Stimulated activated naive CD4-positive, alpha-beta T cell (primary cell): ENCODE measurements at regions not wholly inside any gene's neighbourhood (a gene's known extent, or its start where the extent isn't known, plus 50 kb on each side); places are given as distances from the start of the nearest gene placed in this dataset.
"Not testable (repeated sequence)": the region's sequence is repeated elsewhere in the genome, so short reads cannot be mapped to it uniquely, and the experiment has no call there.

ENCODE experiments used
- DNase-seq, 6 experiments: peaks; one replicate each; lab custom pipeline; 2025; lab: John Stamatoyannopoulos, UW

DNA sequence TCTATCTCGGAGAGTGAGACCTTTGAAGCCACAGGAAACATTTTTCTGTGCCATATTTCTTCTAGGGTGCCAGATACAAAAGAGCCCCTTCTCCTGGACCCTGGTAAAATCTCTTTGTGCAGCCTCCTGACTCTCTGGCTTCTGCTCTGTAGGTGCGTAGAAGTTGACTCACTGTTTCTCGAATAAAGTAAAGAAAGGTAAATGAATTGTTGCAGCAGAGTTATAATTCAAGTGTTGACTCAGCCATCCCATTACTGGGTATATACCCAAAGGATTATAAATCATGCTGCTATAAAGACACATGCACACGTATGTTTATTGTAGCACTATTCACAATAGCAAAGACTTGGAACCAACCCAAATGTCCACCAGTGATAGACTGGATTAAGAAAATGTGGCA is 371.0 kb downstream of the OSTF1 start:
- DNase-seq: not testable (repeated sequence)

DNA sequence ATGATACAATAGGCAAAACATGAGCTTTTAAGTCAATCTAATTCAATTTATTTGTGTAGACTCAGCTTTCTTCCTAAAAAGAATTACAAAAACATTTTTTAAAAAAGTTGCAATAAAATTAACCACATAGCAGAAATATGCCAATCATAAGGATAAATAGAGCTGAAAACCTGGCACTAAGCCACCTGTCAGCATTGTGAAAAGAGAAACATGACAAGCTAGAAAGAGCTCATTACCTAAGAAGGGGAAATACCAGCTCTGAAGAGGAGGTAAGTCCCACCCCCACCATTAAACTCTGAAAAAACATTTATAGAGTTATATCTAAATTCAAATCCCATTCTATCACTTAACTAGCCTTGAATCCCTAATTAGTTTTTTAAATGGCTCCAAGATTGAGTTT is 372.9 kb downstream of the OSTF1 start:
- DNase-seq: no peak

DNA sequence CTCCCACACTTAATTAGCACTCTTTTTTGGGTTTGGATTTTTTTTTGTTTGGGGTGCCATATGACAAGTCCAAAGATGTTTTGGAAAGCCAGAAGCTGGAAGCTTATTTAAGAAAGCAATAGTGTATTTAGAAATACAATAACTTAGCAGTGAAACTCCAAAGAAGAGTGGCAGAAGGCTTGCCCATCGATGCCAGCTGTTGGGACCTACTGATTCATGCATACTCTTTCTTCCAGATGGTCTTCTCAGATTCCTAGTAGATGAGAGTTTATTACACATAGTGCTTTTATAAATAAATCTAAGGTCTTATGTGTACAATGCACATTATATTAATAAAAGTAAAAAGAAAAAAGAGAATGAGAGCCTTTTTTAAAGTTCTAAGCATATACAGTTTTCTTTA is 374.6 kb downstream of the OSTF1 start:
- DNase-seq: no peak

DNA sequence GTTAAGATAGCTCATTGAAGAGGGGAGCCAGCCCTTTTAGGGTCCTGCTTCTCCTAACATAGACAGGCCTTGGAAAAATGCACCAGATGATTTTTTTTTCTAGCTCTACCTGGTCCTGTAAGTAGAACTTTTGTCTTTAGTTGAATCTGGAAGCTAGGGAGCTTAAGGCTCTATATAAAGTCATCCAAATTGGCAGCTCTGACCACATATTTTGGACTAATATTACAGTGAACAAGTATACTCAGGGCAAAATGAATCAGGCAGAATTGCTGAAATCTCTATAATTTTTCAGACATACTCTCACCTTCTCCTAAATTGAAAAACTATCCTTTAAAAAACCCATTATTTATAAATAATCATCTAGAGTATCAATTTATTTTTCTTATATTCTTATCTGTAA is 375.6 kb downstream of the OSTF1 start:
- DNase-seq: no peak

DNA sequence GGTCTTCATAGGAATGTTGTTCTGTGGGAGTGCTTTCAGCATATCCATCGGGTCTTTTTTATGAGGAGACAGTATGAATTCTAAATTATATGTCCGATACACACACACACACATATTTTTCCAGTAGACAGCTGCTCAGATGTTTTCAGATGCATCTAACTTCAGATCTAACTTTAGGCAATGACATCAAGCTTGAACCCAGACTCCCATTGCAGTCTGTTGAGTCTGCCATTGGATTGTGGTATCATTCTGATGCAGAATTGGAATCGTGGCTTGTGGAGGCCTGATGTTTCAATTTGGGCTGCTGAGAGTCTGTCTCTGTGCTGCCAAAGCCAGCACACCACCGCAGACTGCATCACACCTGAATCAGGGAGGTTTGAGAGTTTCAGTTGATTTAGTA is 376.4 kb downstream of the OSTF1 start:
- no peak for DNase-seq

DNA sequence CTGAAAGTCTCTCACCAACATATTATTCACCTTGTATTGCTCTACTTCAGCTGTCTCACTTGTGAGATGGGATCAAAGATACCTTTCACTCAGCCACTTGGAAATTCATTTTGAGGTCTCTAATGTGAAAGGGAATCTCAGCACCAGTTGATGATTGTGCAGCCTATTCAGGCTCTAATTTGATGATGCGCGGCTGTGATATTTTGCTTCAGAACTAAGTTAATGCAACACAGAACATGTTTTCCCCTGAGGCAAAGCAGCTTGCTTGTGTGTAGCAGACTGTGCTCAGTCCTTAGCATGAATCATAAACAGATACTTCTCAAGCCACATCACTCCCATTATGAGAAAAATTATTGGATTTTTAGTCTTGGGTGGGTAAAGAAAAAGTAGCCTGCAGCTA is 378.8 kb downstream of the OSTF1 start:
- DNase-seq: no peak

DNA sequence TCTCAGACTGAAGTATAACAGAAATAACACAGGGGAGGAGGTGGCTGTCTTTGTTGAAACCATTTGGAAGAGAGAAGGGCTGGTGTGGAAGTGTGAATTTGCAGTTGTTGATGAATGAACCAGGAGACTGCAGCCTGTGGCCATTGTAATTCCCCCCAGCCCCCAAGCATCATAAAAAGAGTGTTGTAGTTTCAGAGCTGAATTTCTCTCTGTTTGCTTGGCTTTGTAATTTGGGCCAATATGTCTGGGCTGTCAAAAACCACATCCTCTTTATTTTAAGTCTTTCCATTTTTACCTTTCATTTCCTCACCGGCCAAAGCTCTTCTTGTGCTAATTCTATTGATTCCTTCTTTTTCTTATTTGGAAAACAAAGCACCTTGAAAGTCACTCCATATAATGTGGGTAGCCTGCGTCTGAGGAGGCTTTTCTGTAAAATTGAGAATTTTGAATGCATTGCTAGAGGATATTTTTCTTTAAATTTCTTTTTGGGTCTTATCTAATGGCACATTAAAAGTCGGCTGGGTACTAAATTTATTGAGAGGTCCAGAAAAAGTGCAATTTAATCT is 383.3 kb downstream of the OSTF1 start:
- DNase-seq: no peak

DNA sequence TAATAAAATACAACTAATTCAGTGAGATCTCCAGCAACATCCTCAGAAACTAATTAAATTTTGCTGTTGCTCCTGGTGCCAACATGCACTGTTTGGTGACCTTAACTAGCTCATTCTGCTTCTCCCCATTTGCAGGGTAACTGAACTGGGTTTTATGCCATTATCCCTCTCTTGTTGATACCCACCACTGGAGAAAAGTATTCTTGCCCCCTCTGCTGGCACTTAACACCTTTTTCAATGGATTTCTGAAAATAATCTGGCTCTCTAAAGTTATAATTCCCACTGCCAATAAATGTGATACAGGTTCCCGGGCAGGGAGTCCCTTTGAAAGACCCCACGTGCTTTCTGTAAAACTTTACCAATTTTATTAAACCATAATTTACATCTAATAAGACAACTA is 394.3 kb downstream of the OSTF1 start:
- DNase-seq: no peak

DNA sequence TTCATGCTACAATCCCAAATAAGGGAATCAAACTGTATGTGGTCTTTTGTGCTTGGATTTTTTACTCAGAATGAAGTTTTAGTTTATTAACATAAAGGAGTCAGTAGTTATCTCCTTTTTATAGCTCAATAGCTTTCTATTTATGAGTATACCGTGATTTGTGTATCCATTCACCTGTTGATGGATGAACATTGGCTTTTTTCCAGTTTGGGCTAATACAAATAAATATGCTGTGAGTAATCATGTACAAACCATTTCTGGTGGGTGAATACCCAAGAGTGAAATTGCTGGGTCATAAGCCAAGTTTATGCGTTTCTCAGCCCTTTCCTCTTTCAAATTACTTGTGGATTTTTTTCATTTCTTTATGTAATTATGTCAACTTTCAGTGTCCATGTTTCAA is 395.3 kb downstream of the OSTF1 start:
- DNase-seq: no peak

DNA sequence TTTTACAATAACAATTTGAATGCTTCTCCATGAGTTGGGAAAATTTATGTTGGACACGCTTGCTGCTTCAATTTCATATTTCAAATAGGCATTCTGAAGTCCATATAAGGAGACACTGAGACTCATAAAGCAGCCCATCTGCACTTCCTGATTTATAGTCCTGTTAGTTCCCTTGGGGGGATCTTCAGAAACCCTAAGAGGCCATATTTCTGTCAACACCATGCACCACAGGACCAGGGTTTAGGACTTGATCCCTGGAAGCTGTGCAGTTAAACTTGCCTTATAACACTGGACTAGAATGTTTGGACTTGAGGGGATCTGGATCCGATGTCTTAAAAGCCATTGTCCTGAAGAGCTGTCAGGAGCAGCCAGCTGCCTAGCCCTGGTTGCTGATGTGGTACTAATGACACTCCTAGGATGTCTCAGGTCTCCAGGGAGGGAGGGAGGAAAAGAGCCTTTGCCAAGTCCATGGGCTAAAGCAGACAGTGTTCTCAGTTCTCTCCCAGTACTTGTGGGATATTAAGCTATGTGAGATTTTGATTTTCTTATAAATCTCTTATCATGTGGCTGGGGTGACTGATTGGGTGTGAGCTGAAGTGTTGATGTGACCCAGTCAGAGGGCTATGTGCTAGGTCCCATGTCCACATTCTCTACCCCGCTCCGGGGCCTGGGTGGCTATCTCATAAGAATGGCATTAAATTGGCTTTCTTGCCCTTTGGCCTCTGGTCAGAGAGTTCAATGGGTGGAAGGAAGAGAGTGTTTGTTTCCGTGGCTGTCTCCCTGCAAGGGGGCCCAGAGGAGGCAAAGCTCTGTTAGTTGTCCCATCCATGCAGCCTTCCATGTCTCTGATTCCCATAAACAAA is 399.8 kb downstream of the OSTF1 start:
- DNase-seq: no peak

DNA sequence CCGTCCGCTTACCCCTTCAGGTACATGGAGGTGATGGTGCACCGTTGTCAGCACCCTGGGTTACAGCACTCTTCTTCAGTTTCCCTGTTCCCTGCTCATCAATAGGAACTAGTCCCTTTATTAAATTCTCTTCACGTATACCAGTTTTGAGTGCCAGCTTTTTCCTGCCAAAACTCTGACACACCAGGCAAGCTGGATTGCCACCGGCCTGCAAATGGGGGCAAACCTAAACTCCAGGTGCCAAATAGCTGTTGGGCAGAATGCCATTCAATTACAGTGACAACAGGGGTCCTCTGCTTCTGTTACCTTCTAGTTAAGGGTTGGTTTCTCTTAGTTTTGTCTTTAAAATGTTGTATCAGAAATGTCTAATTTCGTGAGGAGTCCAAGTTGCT is 400.4 kb downstream of the OSTF1 start:
- DNase-seq: no peak

DNA sequence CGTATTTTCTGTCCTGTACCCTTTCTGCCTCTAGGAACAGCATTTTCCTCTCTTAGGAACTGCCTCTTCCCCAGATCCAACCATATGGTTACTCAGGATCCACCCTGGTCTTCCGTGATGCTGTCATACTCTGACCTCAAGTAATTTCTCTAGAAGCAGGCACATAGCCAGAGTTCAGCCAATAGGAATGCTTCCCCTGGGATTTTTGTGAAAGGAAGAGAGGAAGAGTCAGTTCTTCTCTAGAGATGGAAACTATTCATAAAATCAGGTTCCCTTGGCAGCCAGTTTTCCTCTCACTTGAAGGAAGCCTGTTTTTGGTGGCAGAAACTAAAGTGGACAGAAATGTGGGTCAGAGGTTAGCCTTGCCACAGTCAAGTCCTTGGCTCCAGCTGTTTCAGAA is 400.1 kb upstream of the PCSK5 start:
- no peak for DNase-seq

DNA sequence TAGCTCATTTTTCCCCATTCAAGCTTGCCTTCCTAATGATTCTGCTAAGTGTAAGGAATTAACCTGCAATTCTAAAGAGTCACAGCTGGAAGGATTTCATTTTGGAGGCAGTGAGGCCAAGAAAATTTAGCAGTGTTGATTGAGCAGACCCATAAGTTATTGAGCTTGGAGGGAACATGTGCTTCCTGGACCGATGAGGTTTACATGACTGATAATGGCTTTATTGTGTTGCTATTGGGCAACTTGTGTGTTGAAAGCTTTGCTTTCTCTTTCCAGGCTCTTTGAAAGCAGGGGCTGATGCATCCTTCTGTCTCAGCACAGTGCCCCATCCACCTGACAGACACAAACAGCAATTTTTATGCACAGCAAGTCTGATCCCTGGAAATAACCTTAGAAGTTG is 398.9 kb upstream of the PCSK5 start:
- no peak for DNase-seq

DNA sequence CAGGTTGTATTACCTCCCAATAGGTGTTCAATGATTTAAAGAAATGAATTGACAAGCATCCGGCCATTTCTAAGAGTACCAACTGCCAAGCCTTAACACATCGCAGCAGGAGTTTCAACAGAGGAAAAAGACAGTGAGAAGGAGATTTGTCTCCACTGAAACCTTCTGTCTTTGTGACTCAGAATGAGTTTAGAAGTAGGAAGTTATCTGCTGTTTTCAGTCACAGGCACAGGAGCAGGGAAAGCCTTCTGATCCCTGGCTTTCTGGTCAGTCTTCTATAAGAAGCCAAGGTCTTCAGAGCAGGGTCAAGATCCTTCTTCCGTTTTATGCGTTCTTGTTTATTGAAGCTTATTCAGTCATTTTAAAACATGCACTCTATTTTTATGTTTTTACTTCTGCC is 390.7 kb upstream of the PCSK5 start:
- no peak for DNase-seq

DNA sequence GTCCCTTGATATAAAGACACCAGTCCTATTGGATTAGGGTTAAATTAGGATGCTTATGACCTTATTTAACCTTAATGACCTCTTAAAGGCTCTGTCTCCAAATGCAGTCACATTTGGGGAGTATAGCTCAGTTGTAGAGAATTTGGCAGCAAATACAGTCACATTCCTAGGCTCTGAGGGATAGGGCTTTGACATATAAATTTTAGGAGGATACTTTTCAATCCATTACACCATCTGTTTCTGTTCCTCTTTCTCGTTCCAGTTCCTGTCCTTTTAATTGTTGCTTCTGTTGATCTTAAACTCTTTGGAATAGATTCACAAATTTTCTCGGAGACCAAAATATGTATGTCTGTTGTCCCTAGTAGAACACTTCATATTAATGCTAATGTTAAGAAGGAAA is 390.0 kb upstream of the PCSK5 start:
- DNase-seq: no peak

DNA sequence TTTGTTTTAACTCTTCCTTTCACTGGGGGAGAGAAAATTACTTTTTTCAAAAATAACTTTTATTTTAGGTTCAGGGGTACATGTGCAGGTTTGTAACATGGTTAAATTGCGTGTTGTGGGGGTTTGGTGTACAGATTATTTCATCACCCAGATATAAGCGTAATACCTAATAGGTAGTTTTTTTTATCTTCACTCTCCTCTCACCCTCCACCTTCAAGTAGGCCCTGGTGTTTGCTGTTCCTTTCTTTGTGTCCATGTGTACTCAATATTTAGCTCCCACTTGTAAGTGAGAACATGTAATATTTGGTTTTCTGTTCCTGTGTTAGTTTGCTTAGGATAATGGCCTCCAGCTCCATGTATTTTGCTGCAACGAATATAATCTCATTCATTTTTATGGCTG is 389.5 kb upstream of the PCSK5 start:
- not testable (repeated sequence) for DNase-seq

DNA sequence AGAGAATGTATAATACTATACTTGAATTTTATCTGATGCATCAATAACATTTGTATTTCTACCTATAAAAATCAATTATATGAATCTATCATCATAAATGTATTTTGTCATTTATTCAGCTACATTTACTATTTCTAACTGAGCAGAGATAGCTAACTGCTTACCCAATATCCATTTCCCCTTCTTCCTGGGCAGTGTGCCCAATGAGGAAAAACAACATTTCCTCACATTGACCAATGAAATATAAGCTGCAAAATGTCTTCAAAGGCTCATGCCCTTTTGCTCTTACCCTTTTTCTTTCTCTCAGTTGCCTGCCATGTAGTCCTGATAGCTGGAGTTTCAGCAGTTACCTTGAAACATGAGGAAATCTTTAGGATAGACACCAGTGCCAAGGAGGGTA is 385.8 kb upstream of the PCSK5 start:
- DNase-seq: no peak

DNA sequence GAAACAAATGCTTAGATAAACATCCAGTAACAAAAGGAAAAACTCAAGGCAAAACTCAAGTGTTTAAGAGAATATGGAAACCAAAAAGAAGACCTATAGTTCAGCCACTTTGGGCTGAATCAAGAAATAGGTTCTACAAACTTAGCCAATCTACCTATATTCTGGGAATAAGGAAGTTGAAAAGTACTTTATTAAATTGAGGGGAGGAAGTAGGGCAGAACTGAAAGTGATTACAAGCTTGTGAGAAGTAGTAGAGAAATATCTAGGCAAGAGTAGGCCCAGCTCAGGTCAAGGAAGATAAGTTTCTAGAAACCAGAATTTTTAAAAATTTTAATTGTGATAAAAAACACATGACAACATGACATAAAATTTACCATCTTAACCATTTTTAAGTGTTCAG is 384.8 kb upstream of the PCSK5 start:
- no peak for DNase-seq

DNA sequence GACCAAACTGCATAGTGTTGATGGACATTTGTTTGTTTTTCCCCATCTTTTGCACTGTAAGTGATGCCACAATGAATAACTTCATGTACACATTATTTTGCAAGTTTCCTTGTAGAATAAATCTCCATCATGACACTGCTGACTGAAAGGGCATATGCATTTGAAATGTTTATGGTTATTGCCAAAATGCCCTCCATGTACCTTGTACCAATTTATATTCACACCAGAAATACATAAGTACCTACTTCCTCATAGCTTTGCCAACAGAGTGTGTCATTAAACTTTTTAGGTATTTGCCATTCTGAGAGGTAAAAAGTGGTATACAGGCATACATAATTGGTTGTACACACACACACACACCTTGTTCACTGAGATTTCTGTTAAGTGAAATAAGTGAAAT is 361.0 kb upstream of the PCSK5 start:
- DNase-seq: no peak

DNA sequence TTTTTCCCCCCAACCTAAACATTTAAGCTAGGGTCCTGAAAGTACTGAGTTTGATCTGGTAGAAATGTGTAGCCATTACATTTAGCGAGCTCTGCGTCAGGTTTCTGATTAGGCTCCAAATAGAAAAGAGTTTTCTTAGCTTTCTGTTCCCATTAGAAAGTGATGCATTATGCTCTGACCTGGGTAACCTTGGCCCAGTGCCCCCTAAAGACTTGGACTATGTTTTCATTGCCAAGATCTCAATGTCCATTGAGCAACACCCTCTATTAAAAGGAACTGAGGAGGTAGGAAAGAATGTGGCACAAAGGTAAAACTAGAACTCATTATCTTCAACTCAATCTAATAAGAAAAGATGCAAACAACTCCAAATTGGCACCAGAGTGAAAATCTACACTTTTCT is 358.9 kb upstream of the PCSK5 start:
- no peak for DNase-seq

DNA sequence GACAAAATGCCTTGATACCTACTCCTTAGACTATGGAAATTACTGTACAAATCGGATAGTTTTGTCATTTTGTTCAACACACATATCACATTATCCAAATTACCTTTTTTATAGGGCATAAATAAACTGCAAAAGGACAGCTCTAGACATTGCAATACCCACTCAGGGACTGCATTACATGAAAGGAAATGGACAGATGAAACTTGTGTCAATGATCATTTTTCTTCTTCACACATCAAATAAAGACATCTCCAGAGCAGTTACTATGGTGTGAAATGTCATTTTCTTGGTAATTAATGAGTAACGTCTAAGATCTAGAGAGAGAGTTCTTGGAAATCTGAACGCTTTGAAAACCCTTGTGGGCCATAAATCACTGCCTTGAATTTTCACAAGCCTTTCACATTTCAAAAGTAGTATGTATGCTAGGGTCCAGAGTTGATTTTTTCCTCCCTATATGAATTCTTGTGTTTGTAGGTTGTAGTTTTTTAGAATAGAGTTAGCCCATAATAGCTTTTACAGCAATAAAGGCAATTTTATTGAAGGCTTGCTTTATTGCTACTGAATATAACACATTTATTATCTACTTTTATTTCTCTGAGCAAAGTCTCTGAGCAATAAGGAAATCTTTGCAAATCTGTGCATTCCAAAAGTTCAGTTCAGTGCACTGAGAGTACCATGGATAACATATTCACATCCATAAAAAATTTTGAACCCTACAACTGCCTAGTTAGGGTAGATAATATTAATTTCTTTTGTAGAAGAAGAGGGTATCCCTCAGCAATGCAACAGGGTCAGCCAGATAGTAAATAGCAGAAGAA is 358.0 kb upstream of the PCSK5 start:
- DNase-seq: no peak

DNA sequence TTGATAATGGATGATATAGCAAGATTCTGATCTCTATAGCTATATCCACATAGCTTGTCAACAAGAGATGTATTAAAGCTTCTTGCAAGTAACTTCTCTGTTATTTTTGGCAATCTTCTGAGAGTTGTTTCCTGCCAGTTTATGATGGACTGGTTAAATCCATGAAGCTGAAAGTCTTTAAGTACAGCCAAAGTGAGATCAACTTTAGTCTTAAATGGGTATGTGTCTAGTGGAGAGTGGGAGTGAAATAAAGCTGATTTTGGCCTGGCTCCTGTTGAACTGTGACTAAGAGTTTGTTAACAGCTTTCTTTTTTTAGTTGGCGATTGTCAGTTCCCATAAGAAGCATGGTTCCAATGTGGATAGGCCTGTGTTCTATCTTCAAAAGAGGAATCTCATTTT is 350.9 kb upstream of the PCSK5 start:
- no peak for DNase-seq

DNA sequence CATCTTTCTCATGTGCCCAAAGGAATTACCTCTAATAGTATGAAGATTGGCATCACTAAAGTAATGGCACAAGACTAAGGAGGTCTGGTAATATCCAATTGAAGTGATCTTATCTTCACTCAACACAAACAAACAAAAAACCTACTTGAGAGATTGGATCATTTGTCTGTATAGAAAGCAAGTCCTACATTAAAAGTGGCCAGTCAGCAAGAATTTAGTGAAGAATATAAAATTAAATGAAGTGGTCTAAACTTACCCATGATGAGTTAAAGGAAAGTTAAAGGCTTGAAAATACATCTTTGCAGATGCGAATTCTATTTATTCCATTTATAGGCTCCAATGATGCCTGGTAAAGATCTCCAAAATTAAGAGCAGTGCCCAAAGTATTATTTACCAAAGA is 350.3 kb upstream of the PCSK5 start:
- DNase-seq: no peak
